HEK293 (cell line): ENCODE measurements at regions not wholly inside any gene's neighbourhood (a gene's known extent, or its start where the extent isn't known, plus 50 kb on each side); places are given as distances from the start of the nearest gene placed in this dataset.

Experiments used
- CTCF ChIA-PET: fragments of 350-600 bp; formaldehyde crosslinking; extraction: SDS; loops from one replicate; lab custom pipeline; 2021; ENCODE audit warnings: antibody characterized with exemption; lab: Yijun Ruan, JAX
- POLR2A ChIA-PET: fragments of 300-600 bp; formaldehyde crosslinking; extraction: SDS; loops from one replicate; lab custom pipeline; 2020; ENCODE audit warnings: antibody characterized with exemption, inconsistent platforms; lab: Yijun Ruan, JAX
- H3K27ac ChIP-seq: fragments of 200-500 bp; sonication (Bioruptor generic); 2 replicates; pipeline ENCODE4 v1.5.1; 2014; ENCODE audit warnings: low read depth, low read length, control low read depth, inconsistent platforms; ENCODE audit errors: extremely low read depth
- H3K36me3 ChIP-seq, 2 experiments: fragments of 200-500 bp in 1 of 2; sonication (Bioruptor generic) in 1 of 2; 1 replicate in 1 of 2; 2 replicates in 1 of 2; pipeline ENCODE4 v1.5.1; 2014 to 2017; ENCODE audit warnings: inconsistent platforms in 2 of 2, low read length in 2 of 2; ENCODE audit not compliant: control insufficient read depth in 2 of 2, insufficient read depth in 1 of 2
- H3K4me1 ChIP-seq: fragments of 200-500 bp; sonication (Bioruptor generic); 2 replicates; pipeline ENCODE4 v1.5.1; 2014; ENCODE audit warnings: mild to moderate bottlenecking, low read length, inconsistent platforms; ENCODE audit not compliant: control insufficient read depth, insufficient read depth
- H3K4me3 ChIP-seq: 2 replicates; pipeline ENCODE4 v1.5.1; 2011; ENCODE audit warnings: low read depth, mild to moderate bottlenecking, control low read depth, low read length, moderate library complexity
- H3K9me3 ChIP-seq: fragments of 200-500 bp; sonication (Bioruptor generic); 2 replicates; pipeline ENCODE4 v1.5.1; 2014; ENCODE audit warnings: low read depth, low read length, inconsistent platforms; ENCODE audit not compliant: control insufficient read depth, insufficient read depth
- AEBP2 ChIP-seq: fragments of 450-650 bp; formaldehyde crosslinking; IDR thresholded peaks from 2 replicates; pipeline ENCODE4 v1.5.1; 2016; ENCODE audit warnings: missing biosample characterization, missing genetic modification characterization, borderline replicate concordance
- BCL11A ChIP-seq: fragments of 450-650 bp; formaldehyde crosslinking; IDR thresholded peaks from 2 replicates; pipeline ENCODE4 v1.5.1; 2016; ENCODE audit warnings: low read depth, missing biosample characterization, missing genetic modification characterization
- CTCF ChIP-seq: fragments of 450-650 bp; formaldehyde crosslinking; IDR thresholded peaks from 2 replicates; pipeline ENCODE4 v1.5.1; 2016; ENCODE audit warnings: missing biosample characterization, missing genetic modification characterization
- MYNN ChIP-seq: fragments of 450-650 bp; formaldehyde crosslinking; IDR thresholded peaks from 2 replicates; pipeline ENCODE4 v1.5.1; 2016; ENCODE audit warnings: missing biosample characterization, missing genetic modification characterization, borderline replicate concordance
- MZF1 ChIP-seq: fragments of 450-650 bp; formaldehyde crosslinking; IDR thresholded peaks from 2 replicates; pipeline ENCODE4 v1.5.1; 2017; ENCODE audit warnings: missing biosample characterization, missing genetic modification characterization, borderline replicate concordance
- PRDM1 ChIP-seq: fragments of 450-650 bp; formaldehyde crosslinking; IDR thresholded peaks from 2 replicates; pipeline ENCODE4; 2016; ENCODE audit warnings: missing biosample characterization, missing genetic modification characterization
- SCRT2 ChIP-seq: fragments of 450-650 bp; formaldehyde crosslinking; IDR thresholded peaks from 2 replicates; pipeline ENCODE4 v1.5.1; 2016; ENCODE audit warnings: missing biosample characterization, missing genetic modification characterization
- SETDB1 ChIP-seq: IDR thresholded peaks from one replicate; pipeline ENCODE4 v1.6.1; 2017; ENCODE audit warnings: mild to moderate bottlenecking, low read length, moderate library complexity, mixed read lengths; ENCODE audit not compliant: insufficient read length
- ZBTB17 ChIP-seq: fragments of 450-650 bp; formaldehyde crosslinking; IDR thresholded peaks from 2 replicates; pipeline ENCODE4 v1.5.1; 2016; ENCODE audit warnings: missing biosample characterization, missing genetic modification characterization
- ZFP37 ChIP-seq: fragments of 450-650 bp; formaldehyde crosslinking; IDR thresholded peaks from 2 replicates; pipeline ENCODE4 v1.5.1; 2016; ENCODE audit warnings: missing biosample characterization, missing genetic modification characterization
- ZNF10 ChIP-seq: fragments of 450-650 bp; formaldehyde crosslinking; IDR thresholded peaks from 2 replicates; pipeline ENCODE4 v1.5.1; 2017; ENCODE audit warnings: missing biosample characterization, missing genetic modification characterization
- ZNF140 ChIP-seq: fragments of 450-650 bp; formaldehyde crosslinking; IDR thresholded peaks from 2 replicates; pipeline ENCODE4 v1.5.1; 2016; ENCODE audit warnings: missing biosample characterization, missing genetic modification characterization
- ZNF169 ChIP-seq: fragments of 450-650 bp; formaldehyde crosslinking; IDR thresholded peaks from 2 replicates; pipeline ENCODE4 v1.5.1; 2016; ENCODE audit warnings: missing biosample characterization, missing genetic modification characterization
- ZNF24 ChIP-seq: fragments of 450-650 bp; formaldehyde crosslinking; IDR thresholded peaks from 2 replicates; pipeline ENCODE4 v1.5.1; 2016; ENCODE audit warnings: missing biosample characterization, missing genetic modification characterization
- ZNF248 ChIP-seq: fragments of 450-650 bp; formaldehyde crosslinking; IDR thresholded peaks from 2 replicates; pipeline ENCODE4 v1.5.1; 2017; ENCODE audit warnings: missing biosample characterization, missing genetic modification characterization
- ZNF274 ChIP-seq, 2 experiments: fragments of 200-500 bp in 1 of 2; fragments of 450-650 bp in 1 of 2; sonication (Bioruptor generic) in 1 of 2; formaldehyde crosslinking in 1 of 2; IDR thresholded peaks; 2 replicates each; pipeline versions ENCODE4 v1.5.1 to v1.6.1; 2014 to 2016; ENCODE audit warnings: borderline replicate concordance in 1 of 2, inconsistent platforms in 1 of 2, low read length in 1 of 2, missing biosample characterization in 1 of 2, missing genetic modification characterization in 1 of 2
- ZNF311 ChIP-seq: fragments of 450-650 bp; formaldehyde crosslinking; IDR thresholded peaks from 2 replicates; pipeline ENCODE4 v1.5.1; 2017; ENCODE audit warnings: missing biosample characterization, missing genetic modification characterization, borderline replicate concordance
- ZNF335 ChIP-seq: fragments of 450-650 bp; formaldehyde crosslinking; conservative IDR thresholded peaks from 2 replicates; pipeline ENCODE4 v1.5.1; 2016; ENCODE audit warnings: missing biosample characterization, missing genetic modification characterization
- ZNF341 ChIP-seq: fragments of 450-650 bp; formaldehyde crosslinking; IDR thresholded peaks from 2 replicates; pipeline ENCODE4; 2016; ENCODE audit warnings: low read depth, missing biosample characterization, missing genetic modification characterization
- ZNF354C ChIP-seq: fragments of 450-650 bp; formaldehyde crosslinking; IDR thresholded peaks from 2 replicates; pipeline ENCODE4 v1.5.1; 2016; ENCODE audit warnings: missing biosample characterization, missing genetic modification characterization, low read depth, borderline replicate concordance
- ZNF433 ChIP-seq: fragments of 450-650 bp; formaldehyde crosslinking; IDR thresholded peaks from 2 replicates; pipeline ENCODE4 v1.5.1; 2016; ENCODE audit warnings: missing biosample characterization, missing genetic modification characterization, low read depth
- ZNF48 ChIP-seq: fragments of 450-650 bp; formaldehyde crosslinking; IDR thresholded peaks from 2 replicates; pipeline ENCODE4 v1.5.1; 2016; ENCODE audit warnings: missing biosample characterization, missing genetic modification characterization
- ZNF596 ChIP-seq: fragments of 450-650 bp; IDR thresholded peaks from 2 replicates; pipeline ENCODE4 v1.5.0; 2018; ENCODE audit warnings: missing biosample characterization, mild to moderate bottlenecking, missing genetic modification characterization, moderate library complexity
- ZNF654 ChIP-seq: fragments of 450-650 bp; formaldehyde crosslinking; IDR thresholded peaks from 2 replicates; pipeline ENCODE4 v1.5.1; 2016; ENCODE audit warnings: low read depth, missing biosample characterization, missing genetic modification characterization
- ZNF660 ChIP-seq: fragments of 450-650 bp; IDR thresholded peaks from 2 replicates; pipeline ENCODE4 v1.5.1; 2018; ENCODE audit warnings: missing biosample characterization, mild to moderate bottlenecking, missing genetic modification characterization
- ZNF670 ChIP-seq: fragments of 450-650 bp; formaldehyde crosslinking; IDR thresholded peaks from 2 replicates; pipeline ENCODE4 v1.5.1; 2016; ENCODE audit warnings: missing biosample characterization, missing genetic modification characterization, low read depth
- ZNF768 ChIP-seq: fragments of 450-650 bp; formaldehyde crosslinking; IDR thresholded peaks from 2 replicates; pipeline ENCODE4 v1.5.1; 2018; ENCODE audit warnings: missing biosample characterization, mild to moderate bottlenecking, missing genetic modification characterization
- TF ChIP-seq, protein P1 (sequence below): fragments of 450-650 bp; formaldehyde crosslinking; optimal IDR thresholded peaks from 2 replicates; pipeline ENCODE3; 2016; ENCODE audit warnings: missing biosample characterization, mild to moderate bottlenecking, missing genetic modification characterization

DNA sequence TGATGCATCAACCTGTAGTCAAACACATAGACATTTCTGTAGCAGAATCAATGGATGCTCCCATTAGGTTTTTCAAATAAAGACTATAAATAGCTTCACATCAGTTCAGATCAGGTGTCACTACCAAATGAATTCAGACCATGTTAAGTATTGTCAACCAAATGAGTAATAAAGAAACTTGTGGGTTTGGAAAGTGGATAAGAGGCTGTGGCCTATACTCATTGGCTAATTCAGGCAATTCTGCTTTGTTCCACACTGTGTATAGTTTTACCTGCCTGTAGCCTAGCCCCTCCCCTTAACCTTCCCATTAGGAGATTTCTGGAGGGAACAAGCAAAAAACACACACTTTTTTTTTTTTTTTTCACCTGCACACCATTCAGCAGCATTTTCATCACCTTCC is 321.2 kb downstream of the HLX start:
- TF ChIP-seq ZNF768 (tag by site-specific recombination) (no peak), ZNF274 (IDR thresholded peaks at IDR 0.05; ENCODE audit: low read length) (no peak), ZNF274 (tag by site-specific recombination; IDR thresholded peaks at IDR 0.05; ENCODE audit: borderline replicate concordance) (no peak)
- no peak overlapping the region for H3K4me3 ChIP-seq
- H3K36me3 ChIP-seq: no peaks in the 10 kb centered on the region
- H3K4me1 ChIP-seq: no peaks in the 10 kb centered on the region
- CTCF ChIA-PET: interaction anchor here (0.8 to 3.3 kb wide), 2 partner anchors 133 to 390 kb away, joined by 4 to 20 read pairs; no protein-coding TSS in a partner anchor
- no peak overlapping the region for H3K27ac ChIP-seq
- POLR2A ChIA-PET: no interaction called here
- no peaks in the 10 kb centered on the region for H3K9me3 ChIP-seq

GRCh38 chr1:221201773-221202172 is 322.5 kb downstream of the HLX start:
- H3K9me3 ChIP-seq: no peaks in the 10 kb centered on the region
- no peaks in the 10 kb centered on the region for H3K4me1 ChIP-seq
- H3K27ac ChIP-seq: no peak overlapping the region
- H3K4me3 ChIP-seq: no peak overlapping the region
- TF ChIP-seq SCRT2 (tag by site-specific recombination) (no peak), ZNF433 (tag by site-specific recombination) (no peak), SETDB1 (no peak), ZNF596 (tag by site-specific recombination) (no peak), BCL11A (tag by site-specific recombination) (no peak), ZNF670 (tag by site-specific recombination) (no peak), ZNF335 (no peak), MZF1 (tag by site-specific recombination) (no peak), ZNF140 (tag by site-specific recombination) (no peak), MYNN (tag by site-specific recombination) (no peak), ZNF24 (tag by site-specific recombination) (no peak), ZNF169 (tag by site-specific recombination) (no peak), ZNF354C (tag by site-specific recombination) (no peak), ZBTB17 (tag by site-specific recombination) (no peak), ZNF341 (no peak)
- TF ChIP-seq, protein P1, sequence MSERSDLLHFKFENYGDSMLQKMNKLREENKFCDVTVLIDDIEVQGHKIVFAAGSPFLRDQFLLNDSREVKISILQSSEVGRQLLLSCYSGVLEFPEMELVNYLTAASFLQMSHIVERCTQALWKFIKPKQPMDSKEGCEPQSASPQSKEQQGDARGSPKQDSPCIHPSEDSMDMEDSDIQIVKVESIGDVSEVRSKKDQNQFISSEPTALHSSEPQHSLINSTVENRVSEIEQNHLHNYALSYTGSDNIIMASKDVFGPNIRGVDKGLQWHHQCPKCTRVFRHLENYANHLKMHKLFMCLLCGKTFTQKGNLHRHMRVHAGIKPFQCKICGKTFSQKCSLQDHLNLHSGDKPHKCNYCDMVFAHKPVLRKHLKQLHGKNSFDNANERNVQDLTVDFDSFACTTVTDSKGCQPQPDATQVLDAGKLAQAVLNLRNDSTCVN (tag by site-specific recombination): no peak
- POLR2A ChIA-PET: no interaction called here
- no peaks in the 10 kb centered on the region for H3K36me3 ChIP-seq
- CTCF ChIA-PET: interaction anchor here (0.7 to 3.9 kb wide), 8 partner anchors 15 to 1207 kb away, joined by 3 to 32 read pairs (median 3); no protein-coding TSS in a partner anchor

DNA sequence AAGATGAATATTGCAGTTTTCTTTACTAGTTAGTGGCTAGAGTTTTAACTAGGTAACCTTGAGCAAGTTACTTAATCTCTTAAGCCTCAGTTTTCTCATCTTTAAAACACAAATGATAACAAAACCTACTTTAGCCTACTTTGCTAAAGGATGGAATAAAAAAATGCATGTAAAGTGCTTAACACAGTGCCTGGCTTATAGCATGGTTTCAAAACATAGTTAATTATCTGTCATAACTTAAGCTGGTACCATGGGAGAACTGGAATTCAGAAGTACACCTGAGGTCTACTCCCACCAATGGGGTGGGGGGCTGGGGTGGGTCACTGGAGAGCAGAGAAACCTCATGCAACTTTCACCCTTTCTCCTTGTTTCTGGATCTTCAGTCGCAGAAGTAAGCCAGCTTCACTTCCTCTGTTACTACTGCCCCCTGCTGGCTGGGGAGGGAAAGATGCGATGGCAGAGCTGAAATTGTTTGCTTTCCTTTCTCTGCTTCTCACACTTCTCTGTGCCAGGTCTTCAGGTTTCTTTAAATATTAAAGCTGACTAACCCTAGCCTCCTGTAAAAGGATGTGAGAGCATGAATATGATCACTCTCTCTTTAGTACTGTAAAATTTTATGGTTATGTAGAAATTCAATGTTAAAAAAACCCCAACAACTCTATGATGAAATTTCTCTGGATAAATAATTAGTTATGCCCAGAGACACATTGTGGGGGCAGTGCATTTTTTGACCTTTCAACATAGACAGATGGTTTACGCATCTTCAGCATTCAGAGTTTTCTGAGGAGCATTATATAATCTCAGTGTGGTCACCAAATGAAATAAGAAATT is 324.2 kb downstream of the HLX start:
- H3K4me3 ChIP-seq: no peak overlapping the region
- no peak for TF ChIP-seq ZFP37 (tag by site-specific recombination)
- no peak for TF ChIP-seq ZNF311 (tag by site-specific recombination)
- TF ChIP-seq ZNF660: peak; percentile 34; the same call in 1 of the 2 replicates
- TF ChIP-seq ZNF48 (tag by site-specific recombination): no peak
- TF ChIP-seq ZNF248 (tag by site-specific recombination): no peak
- TF ChIP-seq CTCF (tag by site-specific recombination): 0 out of 2 replicates have a peak, but pooled peaks have one; percentile 14
- no peak for TF ChIP-seq AEBP2 (tag by site-specific recombination)
- TF ChIP-seq ZNF10: no peak
- peak; percentile 49 for TF ChIP-seq ZNF654 (tag by site-specific recombination)
- TF ChIP-seq PRDM1 (tag by site-specific recombination): peak; percentile 89
- no peak overlapping the region for H3K27ac ChIP-seq
- H3K36me3 ChIP-seq: no peaks in the 10 kb centered on the region
- ChIA-PET CTCF (interaction anchor here (0.6 to 3.9 kb wide), 54 partner anchors 9 to 1475 kb away, joined by 3 to 32 read pairs (median 4); no protein-coding TSS in a partner anchor), POLR2A (no interaction called here)
- no peaks in the 10 kb centered on the region for H3K4me1 ChIP-seq
- no peaks in the 10 kb centered on the region for H3K9me3 ChIP-seq
